NCI-H2107 (cell line): ENCODE measurements at regions not wholly inside any gene's neighbourhood (a gene's known extent, or its start where the extent isn't known, plus 50 kb on each side); places are given as distances from the start of the nearest gene placed in this dataset.
"Not testable (repeated sequence)": the region's sequence is repeated elsewhere in the genome, so short reads cannot be mapped to it uniquely, and the experiment has no call there.

Experiments
- DNase-seq: peaks from one replicate; lab custom pipeline; 2025; lab: John Stamatoyannopoulos, UW

GRCh38 chr5:50898966-50899365, 232.5 kb downstream of the PARP8 start:
- DNase-seq: no peak

- no peak for DNase-seq
Observed at GRCh38 chr5:50900952-50901510, 234.6 kb downstream of the PARP8 start.

- DNase-seq: no peak
Observed at GRCh38 chr5:50903651-50904050, 237.2 kb downstream of the PARP8 start.

GRCh38 chr5:50905996-50906570, 239.6 kb downstream of the PARP8 start:
- no peak for DNase-seq

GRCh38 chr5:50920160-50920559, 253.7 kb downstream of the PARP8 start:
- not testable (repeated sequence) for DNase-seq

GRCh38 chr5:50921366-50922133, 255.1 kb downstream of the PARP8 start:
- no peak for DNase-seq

- not testable (repeated sequence) for DNase-seq
Observed at GRCh38 chr5:50922134-50922941, 255.9 kb downstream of the PARP8 start.

- DNase-seq: no peak
Observed at GRCh38 chr5:50922942-50923767, 256.7 kb downstream of the PARP8 start.

GRCh38 chr5:50923768-50924494, 257.5 kb downstream of the PARP8 start:
- no peak for DNase-seq

GRCh38 chr5:50927953-50928352, 261.5 kb downstream of the PARP8 start:
- no peak for DNase-seq

GRCh38 chr5:50929174-50929573, 262.7 kb downstream of the PARP8 start:
- no peak for DNase-seq

GRCh38 chr5:50934343-50934742, 267.9 kb downstream of the PARP8 start:
- DNase-seq: no peak

GRCh38 chr5:50945139-50945538, 278.7 kb downstream of the PARP8 start:
- no peak for DNase-seq

- no peak for DNase-seq
Observed at GRCh38 chr5:50947906-50948683, 281.7 kb downstream of the PARP8 start.

GRCh38 chr5:50953290-50953689, 286.9 kb downstream of the PARP8 start:
- DNase-seq: no peak

- no peak for DNase-seq
Observed at GRCh38 chr5:50958852-50959457, 292.5 kb downstream of the PARP8 start.

- peak; percentile 69 for DNase-seq
Observed at GRCh38 chr5:50962934-50963872, 296.8 kb downstream of the PARP8 start.

- DNase-seq: peak; percentile 7
Observed at GRCh38 chr5:50963971-50964745, 297.7 kb downstream of the PARP8 start.
